GM12801 (cell line): ENCODE measurements at regions not wholly inside any gene's neighbourhood (a gene's known extent, or its start where the extent isn't known, plus 50 kb on each side); places are given as distances from the start of the nearest gene placed in this dataset.

ENCODE experiments used
- TF ChIP-seq, protein P1 (sequence below): IDR thresholded peaks from one replicate; pipeline ENCODE4 v1.5.1; 2011; ENCODE audit warnings: control low read depth; ENCODE audit not compliant: insufficient read length; ENCODE audit errors: extremely low read depth

DNA sequence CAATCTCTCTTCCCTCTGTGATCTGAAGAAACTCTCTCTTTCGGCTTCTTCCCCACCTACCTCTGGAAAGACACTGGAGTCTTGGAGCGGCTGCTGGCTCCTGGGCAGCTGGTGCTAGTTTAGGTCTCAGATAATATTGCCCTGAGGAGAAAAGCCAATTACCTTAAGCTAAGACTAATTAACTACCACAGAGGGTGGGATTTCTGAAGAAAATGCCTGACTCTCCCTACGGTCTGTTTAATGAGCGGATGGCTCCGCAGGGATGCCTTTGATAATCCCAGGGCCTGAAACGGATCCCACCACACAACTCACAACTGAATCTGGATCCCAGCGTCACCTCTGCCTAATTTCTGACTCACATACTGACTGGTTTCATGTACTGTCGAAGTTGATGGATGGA is 127.0 kb upstream of the NLRP1 start:
- TF ChIP-seq, protein P1, sequence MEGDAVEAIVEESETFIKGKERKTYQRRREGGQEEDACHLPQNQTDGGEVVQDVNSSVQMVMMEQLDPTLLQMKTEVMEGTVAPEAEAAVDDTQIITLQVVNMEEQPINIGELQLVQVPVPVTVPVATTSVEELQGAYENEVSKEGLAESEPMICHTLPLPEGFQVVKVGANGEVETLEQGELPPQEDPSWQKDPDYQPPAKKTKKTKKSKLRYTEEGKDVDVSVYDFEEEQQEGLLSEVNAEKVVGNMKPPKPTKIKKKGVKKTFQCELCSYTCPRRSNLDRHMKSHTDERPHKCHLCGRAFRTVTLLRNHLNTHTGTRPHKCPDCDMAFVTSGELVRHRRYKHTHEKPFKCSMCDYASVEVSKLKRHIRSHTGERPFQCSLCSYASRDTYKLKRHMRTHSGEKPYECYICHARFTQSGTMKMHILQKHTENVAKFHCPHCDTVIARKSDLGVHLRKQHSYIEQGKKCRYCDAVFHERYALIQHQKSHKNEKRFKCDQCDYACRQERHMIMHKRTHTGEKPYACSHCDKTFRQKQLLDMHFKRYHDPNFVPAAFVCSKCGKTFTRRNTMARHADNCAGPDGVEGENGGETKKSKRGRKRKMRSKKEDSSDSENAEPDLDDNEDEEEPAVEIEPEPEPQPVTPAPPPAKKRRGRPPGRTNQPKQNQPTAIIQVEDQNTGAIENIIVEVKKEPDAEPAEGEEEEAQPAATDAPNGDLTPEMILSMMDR, result no peak

DNA sequence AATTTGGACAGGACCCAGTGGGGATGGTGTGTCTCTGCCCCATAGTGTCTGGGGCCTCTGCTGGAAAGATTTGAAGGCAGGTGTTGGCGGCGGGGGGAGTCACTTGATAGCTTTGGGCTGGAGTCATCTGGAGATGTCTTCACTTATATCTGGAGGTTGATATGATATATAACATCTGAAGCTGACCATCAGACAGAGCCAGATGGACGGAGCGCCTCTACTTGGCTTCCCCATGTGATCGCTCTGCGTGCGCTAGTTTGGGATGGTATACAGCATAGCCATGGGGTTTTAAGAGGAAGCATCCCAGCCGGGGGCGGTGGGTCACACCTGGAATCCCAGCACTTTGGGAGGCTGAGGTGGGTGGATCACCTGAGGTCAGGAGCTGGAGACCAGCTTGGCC is 130.7 kb upstream of the NLRP1 start:
- TF ChIP-seq, protein P1, result no peak

DNA sequence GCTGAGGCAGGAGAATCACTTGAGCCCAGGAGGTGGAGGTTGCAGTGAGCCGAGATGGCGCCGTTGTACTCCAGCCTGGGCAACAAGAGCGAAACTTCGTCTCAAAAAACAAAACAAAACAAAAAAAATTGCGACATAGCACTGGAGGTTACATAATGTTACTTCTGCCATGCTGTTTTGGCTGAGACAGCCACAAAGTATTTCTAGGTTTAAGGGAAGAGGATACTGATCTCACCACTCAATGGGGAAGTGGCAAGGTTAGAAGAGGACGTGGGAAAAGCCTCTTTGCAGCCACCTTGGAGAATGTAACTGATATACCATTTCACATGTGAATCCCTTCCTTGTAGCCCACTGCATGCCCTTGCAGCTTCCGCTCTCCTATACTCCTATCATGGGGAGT is 131.2 kb upstream of the NLRP1 start:
- TF ChIP-seq, protein P1, result no peak

DNA sequence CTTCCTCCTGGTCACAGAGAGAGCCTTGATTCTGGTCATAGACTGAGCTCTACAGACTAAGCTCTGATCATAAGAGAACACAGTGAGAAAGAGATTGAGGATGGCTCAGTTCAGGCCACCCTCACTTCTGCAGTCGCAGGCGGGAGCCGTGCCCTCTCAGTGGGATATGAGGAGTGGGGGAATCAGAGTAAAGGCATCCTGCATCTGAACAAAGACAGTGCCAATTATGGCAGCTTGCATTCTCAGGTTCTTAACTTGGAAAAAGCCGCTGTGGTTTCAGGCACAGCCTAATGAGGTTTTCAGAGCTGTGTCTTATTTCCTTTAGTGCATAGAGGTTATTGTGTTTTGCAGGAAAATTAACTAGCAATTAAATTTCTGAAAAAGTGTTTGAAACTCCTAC is 134.4 kb upstream of the NLRP1 start:
- TF ChIP-seq, protein P1, result no peak

DNA sequence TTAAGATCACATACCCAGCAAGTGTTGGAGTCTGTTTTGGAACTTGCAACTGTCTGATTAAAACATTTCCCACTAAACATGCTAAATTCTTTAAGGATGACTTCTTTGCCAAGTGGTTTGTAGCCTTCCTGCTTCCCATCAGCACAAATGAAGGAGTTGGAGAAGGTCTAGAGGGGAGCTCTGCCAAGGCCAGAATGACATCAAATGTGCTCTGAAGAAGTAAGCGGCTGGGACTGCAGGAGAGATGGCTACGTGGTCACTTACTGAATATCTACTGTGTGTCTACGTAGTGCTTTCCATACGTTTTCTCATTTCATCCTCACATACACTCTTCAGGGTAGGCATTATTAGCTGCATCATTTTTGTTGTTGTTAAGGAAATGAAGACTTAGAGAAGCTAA is 135.7 kb upstream of the NLRP1 start:
- TF ChIP-seq, protein P1, result no peak

DNA sequence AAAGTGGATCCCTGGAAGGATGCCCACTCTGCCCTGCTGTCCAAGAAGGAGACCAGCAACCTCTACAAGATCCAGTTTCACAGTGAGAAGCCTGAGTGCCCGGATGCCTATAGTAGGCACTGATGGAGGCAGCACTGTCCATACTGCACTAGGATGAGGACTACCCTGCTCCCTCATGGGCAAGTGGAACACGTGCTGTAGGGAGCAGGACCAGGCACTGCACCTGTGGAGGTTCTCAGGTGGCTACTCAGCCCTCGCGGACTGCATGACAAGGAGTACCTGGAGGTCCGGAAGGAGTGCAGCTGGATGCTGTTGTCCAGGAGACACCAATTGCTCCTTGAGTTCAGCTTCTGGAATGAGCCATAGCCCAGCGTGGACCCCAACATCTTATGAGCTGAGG is 146.1 kb upstream of the NLRP1 start:
- TF ChIP-seq, protein P1, result no peak

DNA sequence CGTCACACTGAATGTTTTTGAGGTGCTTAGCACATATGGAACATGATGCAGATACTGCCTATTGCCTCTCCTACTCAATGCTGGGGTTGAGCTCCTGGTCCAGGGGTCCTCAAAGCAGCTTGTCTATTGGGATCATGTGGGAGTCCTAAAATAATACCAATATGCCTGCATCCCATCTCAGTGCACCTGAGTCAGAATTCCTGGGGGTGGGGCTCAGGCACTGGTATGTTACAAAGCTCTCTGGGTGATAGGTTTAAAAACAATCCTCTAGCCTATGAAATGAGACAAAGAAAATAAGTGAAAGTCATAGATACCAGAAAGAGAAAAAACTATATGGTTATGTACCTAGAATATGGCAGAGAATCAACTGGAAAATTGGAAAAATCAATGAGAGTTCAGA is 156.6 kb upstream of the NLRP1 start:
- TF ChIP-seq, protein P1, result no peak

DNA sequence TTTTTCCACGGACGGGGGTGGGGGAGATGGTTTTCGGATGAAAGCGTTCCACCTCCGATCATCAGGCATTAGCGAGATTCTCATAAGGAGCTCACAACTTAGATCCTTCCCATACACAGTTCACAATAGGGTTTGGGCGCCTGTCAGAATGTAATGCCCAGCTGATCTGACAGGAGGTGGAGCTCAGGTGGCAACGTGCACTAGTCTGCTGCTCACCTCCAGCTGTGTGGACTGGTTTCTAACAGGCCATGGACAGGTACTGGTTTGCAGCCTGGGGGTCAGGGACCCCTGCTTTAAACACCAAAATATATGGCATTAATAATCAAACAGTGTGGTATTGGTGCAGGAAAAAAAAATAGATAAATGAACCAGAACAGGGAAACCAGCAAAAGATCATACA is 157.5 kb upstream of the NLRP1 start:
- TF ChIP-seq, protein P1, result no peak
